ENCODE measurements at regions not wholly inside any gene's neighbourhood (a gene's known extent, or its start where the extent isn't known, plus 50 kb on each side); places are given as distances from the start of the nearest gene placed in this dataset.
"Not testable (repeated sequence)": the region's sequence is repeated elsewhere in the genome, so short reads cannot be mapped to it uniquely, and the experiment has no call there.

DNA sequence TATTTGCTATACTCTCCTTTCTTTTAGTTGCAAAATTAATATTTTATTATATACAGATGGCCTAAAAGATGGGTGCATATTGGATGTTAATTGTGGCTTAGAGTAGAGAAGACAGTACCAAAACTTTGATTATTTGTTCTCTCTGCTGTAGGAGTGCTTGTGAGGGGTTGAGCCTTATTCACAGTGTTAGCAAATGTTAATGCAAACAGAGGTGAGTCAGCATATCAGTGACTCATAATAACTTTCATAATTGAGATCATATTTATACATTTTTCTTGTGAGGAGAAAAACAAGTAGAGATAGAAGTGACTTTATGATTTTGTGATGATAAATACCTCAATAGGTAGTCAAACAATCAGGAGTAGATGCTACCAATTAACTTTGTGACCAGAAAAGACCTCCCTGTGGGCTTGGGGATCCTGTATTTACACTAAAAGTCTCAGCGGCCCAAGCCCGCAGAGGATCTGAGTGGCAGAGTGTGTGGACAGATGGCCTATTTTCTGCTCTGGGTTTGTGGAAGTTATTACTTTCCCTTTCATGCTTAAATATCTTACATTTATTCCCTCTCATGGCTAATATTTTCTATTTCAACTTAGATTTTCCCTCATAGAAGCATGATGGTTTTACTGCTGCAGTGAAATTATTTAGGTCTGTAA, 226.5 kb downstream of the TAF11L14 start:
- TF ChIP-seq EZH2phosphoT487 (IDR thresholded peaks at IDR 0.05; ENCODE audit: borderline replicate concordance, low read length): no peak
- no peak for TF ChIP-seq CTCF (IDR thresholded peaks at IDR 0.05; ENCODE audit: low read depth, low read length, poor library complexity, severe bottlenecking)
- H3K27ac ChIP-seq (ENCODE audit: low read depth, low read length): no peak overlapping the region
- no peak overlapping the region for H3K4me3 ChIP-seq (ENCODE audit: low read length)
- H3F3A ChIP-seq (ENCODE audit: control insufficient read depth, insufficient read depth): no peaks in the 10 kb centered on the region
- H4K20me1 ChIP-seq (ENCODE audit: control insufficient read depth, insufficient read depth, low read depth, low read length): no peaks in the 10 kb centered on the region
- no peaks in the 10 kb centered on the region for H3K27me3 ChIP-seq (ENCODE audit: control insufficient read depth, low read length)
- no peaks in the 10 kb centered on the region for H3K79me2 ChIP-seq (ENCODE audit: control insufficient read depth, low read length)
- no peaks in the 10 kb centered on the region; the same call in 1 of the 2 replicates for H3K9me2 ChIP-seq (replicated peaks; ENCODE audit: control insufficient read depth, low read length)
- H3K4me1 ChIP-seq (ENCODE audit: control insufficient read depth, low read length): no peaks in the 10 kb centered on the region
- H3K36me3 ChIP-seq (ENCODE audit: control insufficient read depth, low read length): no peaks in the 10 kb centered on the region
- no peak overlapping the region for H3K4me2 ChIP-seq (ENCODE audit: low read length)
- no peaks in the 10 kb centered on the region for H3K9me3 ChIP-seq (ENCODE audit: control insufficient read depth, insufficient read depth, low read length)

DNA sequence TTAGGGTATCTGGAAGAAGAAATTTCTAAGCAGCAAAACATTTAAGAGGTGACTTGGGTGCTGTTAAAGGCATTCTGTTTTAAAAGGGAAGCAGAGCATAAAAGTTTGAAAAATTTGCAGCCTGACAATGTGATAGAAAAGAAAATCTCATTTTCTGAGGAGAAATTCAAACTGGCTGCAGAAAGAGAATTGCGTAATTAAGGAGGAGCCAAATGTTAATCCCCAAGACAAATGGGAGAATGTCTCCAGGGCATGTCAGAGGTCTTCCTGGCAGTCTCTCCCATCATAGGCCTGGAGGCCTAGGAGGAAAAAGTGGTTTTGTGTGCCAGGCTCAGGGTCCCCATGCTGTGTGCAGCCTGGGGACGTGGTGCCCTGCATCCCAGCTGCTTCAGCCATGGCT, 230.6 kb downstream of the TAF11L14 start:
- H3K4me2 ChIP-seq (ENCODE audit: low read length); H4K20me1 ChIP-seq (ENCODE audit: control insufficient read depth, insufficient read depth, low read depth, low read length); H3K27me3 ChIP-seq (ENCODE audit: control insufficient read depth, low read length); H3K9me3 ChIP-seq (ENCODE audit: control insufficient read depth, insufficient read depth, low read length); H3K9me2 ChIP-seq (replicated peaks; ENCODE audit: control insufficient read depth, low read length); H3K4me3 ChIP-seq (ENCODE audit: low read length); H3F3A ChIP-seq (ENCODE audit: control insufficient read depth, insufficient read depth); H3K79me2 ChIP-seq (ENCODE audit: control insufficient read depth, low read length); H3K27ac ChIP-seq (ENCODE audit: low read depth, low read length); H3K36me3 ChIP-seq (ENCODE audit: control insufficient read depth, low read length); H3K4me1 ChIP-seq (ENCODE audit: control insufficient read depth, low read length): not testable (repeated sequence)

GRCh38 chr5:17865966-17866365, 231.7 kb downstream of the TAF11L14 start:
- not testable (repeated sequence) for H3K4me3 ChIP-seq (ENCODE audit: low read length); H3F3A ChIP-seq (ENCODE audit: control insufficient read depth, insufficient read depth); H3K27me3 ChIP-seq (ENCODE audit: control insufficient read depth, low read length); H3K4me2 ChIP-seq (ENCODE audit: low read length); H4K20me1 ChIP-seq (ENCODE audit: control insufficient read depth, insufficient read depth, low read depth, low read length); H3K9me3 ChIP-seq (ENCODE audit: control insufficient read depth, insufficient read depth, low read length); H3K79me2 ChIP-seq (ENCODE audit: control insufficient read depth, low read length); H3K36me3 ChIP-seq (ENCODE audit: control insufficient read depth, low read length); H3K27ac ChIP-seq (ENCODE audit: low read depth, low read length); H3K9me2 ChIP-seq (replicated peaks; ENCODE audit: control insufficient read depth, low read length); H3K4me1 ChIP-seq (ENCODE audit: control insufficient read depth, low read length)

- Histone ChIP-seq H3K27ac (ENCODE audit: low read depth, low read length) (no peak overlapping the region), H3K4me3 (ENCODE audit: low read length) (no peak overlapping the region), H3K9me3 (ENCODE audit: control insufficient read depth, insufficient read depth, low read length) (no peaks in the 10 kb centered on the region), H3K9me2 (replicated peaks; ENCODE audit: control insufficient read depth, low read length) (no peaks in the 10 kb centered on the region), H3F3A (ENCODE audit: control insufficient read depth, insufficient read depth) (no peaks in the 10 kb centered on the region), H4K20me1 (ENCODE audit: control insufficient read depth, insufficient read depth, low read depth, low read length) (no peaks in the 10 kb centered on the region), H3K36me3 (ENCODE audit: control insufficient read depth, low read length) (no peaks in the 10 kb centered on the region), H3K27me3 (ENCODE audit: control insufficient read depth, low read length) (no peaks in the 10 kb centered on the region), H3K4me1 (ENCODE audit: control insufficient read depth, low read length) (no peaks in the 10 kb centered on the region), H3K79me2 (ENCODE audit: control insufficient read depth, low read length) (no peaks in the 10 kb centered on the region), H3K4me2 (ENCODE audit: low read length) (no peak overlapping the region)
- no peak for TF ChIP-seq CTCF (IDR thresholded peaks at IDR 0.05; ENCODE audit: low read depth, low read length, poor library complexity, severe bottlenecking)
- no peak for TF ChIP-seq EZH2phosphoT487 (IDR thresholded peaks at IDR 0.05; ENCODE audit: borderline replicate concordance, low read length)
Measured at GRCh38 chr5:17872204-17872603, 237.9 kb downstream of the TAF11L14 start.
